Type B pancreatic cell (in vitro differentiated cells): ENCODE measurements at regions not wholly inside any gene's neighbourhood (a gene's known extent, or its start where the extent isn't known, plus 50 kb on each side); places are given as distances from the start of the nearest gene placed in this dataset.

Experiments
- DNase-seq: peaks from one replicate; pipeline ENCODE4 v3.0.0; 2021; ENCODE audit warnings: mixed read lengths; ENCODE audit not compliant: unreplicated experiment; ENCODE audit errors: extremely low spot score
- H3K27ac Mint-ChIP-seq: 2 replicates; pipeline ENCODE4 v1.8.0; 2021; ENCODE audit warnings: mild to moderate bottlenecking, mixed read lengths
- H3K27me3 Mint-ChIP-seq: 2 replicates; pipeline ENCODE4 v1.8.0; 2021; ENCODE audit warnings: mixed read lengths
- H3K36me3 Mint-ChIP-seq: 2 replicates; pipeline ENCODE4 v1.8.0; 2021; ENCODE audit warnings: mixed read lengths
- H3K4me1 Mint-ChIP-seq: one replicate; pipeline ENCODE4 v1.8.0; 2021; ENCODE audit warnings: mixed read lengths; ENCODE audit not compliant: unreplicated experiment
- H3K4me3 Mint-ChIP-seq: 2 replicates; pipeline ENCODE4 v1.8.0; 2021; ENCODE audit warnings: mild to moderate bottlenecking, mixed read lengths
- H3K9me3 Mint-ChIP-seq: 2 replicates; pipeline ENCODE4 v1.8.0; 2021; ENCODE audit warnings: mixed read lengths
- TF ChIP-seq, protein P1 (sequence below): fragments of 200-600 bp; sonication (generic); conservative IDR thresholded peaks from 2 replicates; pipeline ENCODE4 v1.5.0; 2021; ENCODE audit warnings: antibody characterized with exemption, mild to moderate bottlenecking

DNA sequence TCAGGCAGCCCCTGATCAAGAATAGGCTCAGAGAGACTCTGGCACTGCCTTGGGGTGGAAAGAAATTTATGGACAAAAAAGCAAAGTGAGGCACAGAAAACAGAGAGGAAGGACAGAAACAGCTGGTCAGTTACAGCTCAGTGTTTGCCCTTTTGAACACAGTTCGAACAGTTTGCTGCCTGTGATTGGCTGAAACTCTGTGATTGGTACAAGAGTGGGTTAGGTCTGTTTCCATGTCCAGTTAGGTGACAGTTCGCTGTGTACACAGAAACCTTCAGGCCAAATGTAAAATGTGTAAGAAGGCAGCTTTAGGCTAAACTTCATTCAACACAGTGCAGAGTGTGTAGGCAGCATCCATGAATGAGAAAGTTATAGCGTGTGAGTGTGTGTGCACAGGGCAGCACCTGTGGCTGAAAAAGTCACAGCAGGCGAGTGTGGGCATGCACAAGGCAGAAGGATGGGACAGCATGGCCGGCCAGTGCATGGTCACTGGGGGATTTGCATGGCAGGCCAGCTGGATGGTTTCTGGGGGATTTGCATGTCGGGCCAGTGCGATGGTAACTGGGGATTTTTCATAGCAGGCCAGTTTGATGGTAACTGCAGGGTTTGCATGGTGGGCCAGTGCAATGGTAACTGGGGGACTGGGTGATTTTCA lies 75.4 kb upstream of the FRMD1 start:
- no peaks in the 10 kb centered on the region for H3K9me3 Mint-ChIP-seq
- peak overlapping the region; percentile 3 for H3K27ac Mint-ChIP-seq
- H3K36me3 Mint-ChIP-seq = no peaks in the 10 kb centered on the region
- peaks cover 68% of the 10 kb centered on the region for H3K4me1 Mint-ChIP-seq
- H3K27me3 Mint-ChIP-seq = no peaks in the 10 kb centered on the region
- H3K4me3 Mint-ChIP-seq = peak overlapping the region; percentile 15
- TF ChIP-seq, protein P1, sequence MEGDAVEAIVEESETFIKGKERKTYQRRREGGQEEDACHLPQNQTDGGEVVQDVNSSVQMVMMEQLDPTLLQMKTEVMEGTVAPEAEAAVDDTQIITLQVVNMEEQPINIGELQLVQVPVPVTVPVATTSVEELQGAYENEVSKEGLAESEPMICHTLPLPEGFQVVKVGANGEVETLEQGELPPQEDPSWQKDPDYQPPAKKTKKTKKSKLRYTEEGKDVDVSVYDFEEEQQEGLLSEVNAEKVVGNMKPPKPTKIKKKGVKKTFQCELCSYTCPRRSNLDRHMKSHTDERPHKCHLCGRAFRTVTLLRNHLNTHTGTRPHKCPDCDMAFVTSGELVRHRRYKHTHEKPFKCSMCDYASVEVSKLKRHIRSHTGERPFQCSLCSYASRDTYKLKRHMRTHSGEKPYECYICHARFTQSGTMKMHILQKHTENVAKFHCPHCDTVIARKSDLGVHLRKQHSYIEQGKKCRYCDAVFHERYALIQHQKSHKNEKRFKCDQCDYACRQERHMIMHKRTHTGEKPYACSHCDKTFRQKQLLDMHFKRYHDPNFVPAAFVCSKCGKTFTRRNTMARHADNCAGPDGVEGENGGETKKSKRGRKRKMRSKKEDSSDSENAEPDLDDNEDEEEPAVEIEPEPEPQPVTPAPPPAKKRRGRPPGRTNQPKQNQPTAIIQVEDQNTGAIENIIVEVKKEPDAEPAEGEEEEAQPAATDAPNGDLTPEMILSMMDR = no peak
- DNase-seq = no peak

DNA sequence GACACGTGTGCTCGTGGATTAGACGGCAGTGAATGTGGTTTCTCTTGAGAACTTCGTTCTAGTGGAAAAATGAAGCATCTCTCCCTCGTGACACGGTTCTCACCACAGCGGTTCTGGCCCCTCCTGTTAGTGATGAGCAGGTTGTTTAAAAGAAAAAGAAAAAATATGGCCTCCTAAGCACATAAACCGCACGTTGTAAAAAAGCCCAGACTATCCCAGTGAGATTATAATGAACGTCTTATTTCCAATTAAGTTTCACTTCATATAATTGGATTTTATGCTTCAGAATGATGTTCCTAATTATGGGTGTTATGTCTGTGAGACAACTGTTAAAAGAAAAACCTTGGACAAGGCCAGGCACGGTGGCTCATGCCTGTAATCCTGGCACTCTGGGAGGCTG lies 74.5 kb upstream of the FRMD1 start:
- no peaks in the 10 kb centered on the region for H3K9me3 Mint-ChIP-seq
- TF ChIP-seq, protein P1 = no peak
- H3K4me1 Mint-ChIP-seq = peaks cover 64% of the 10 kb centered on the region
- DNase-seq = no peak
- no peak overlapping the region for H3K27ac Mint-ChIP-seq
- H3K27me3 Mint-ChIP-seq = no peaks in the 10 kb centered on the region
- H3K36me3 Mint-ChIP-seq = no peaks in the 10 kb centered on the region
- H3K4me3 Mint-ChIP-seq = no peak overlapping the region

DNA sequence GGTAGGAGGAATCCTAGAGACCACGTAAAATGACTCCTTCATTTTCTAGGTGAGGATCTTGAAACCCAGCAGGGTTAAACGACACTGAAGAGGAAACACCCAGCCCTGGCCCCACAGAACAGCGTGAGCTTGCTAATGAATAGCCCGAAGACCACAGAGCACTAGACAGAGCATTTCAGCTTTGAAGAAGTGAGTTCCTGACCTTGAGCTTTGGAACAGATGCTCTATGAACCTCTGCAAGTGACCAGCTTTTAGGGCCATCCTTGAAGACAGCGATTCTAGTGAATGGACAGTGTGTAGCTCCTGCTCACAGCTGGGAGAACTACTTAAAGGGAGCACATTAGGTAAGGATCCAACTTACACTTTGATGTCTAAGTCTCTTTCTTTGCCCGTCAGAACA lies 74.0 kb upstream of the FRMD1 start:
- DNase-seq = no peak
- Mint-ChIP-seq H3K4me3 (peak overlapping the region; percentile 41), H3K9me3 (no peaks in the 10 kb centered on the region), H3K27ac (peak overlapping the region; percentile 21), H3K36me3 (no peaks in the 10 kb centered on the region), H3K4me1 (peaks cover 61% of the 10 kb centered on the region), H3K27me3 (no peaks in the 10 kb centered on the region)
- TF ChIP-seq, protein P1 = no peak

DNA sequence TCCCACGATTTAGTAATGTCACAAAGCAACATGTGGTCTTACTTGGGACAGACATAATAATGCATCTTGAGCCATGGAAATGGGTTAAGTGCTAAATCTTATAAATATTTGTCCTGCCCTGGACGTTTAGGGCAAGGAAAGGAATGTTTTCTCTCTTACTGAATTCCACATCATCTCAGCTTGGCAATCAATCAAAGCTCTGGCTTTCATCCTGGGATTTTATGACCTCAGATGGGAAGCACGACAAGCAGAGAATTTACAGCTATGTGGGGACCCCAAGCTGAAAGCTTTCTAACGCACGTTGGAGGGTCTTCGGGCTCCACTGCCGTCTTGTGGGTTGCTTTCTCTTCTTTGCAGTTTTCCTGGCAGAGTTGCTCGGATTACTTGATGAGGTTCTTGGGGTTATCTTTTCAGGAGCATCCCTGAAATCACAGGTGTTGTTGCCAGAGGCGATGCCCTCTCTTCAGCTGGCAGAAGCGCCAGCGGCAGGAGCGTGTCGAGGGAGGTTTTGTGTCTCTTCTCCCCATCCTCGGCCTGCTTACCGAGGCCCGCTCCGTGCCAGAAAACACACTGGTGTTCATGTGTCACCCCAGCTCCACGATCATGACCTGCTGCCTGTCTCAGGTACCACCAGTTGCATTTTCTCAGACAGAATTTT lies 73.4 kb upstream of the FRMD1 start:
- peak overlapping the region; percentile 41 for H3K4me3 Mint-ChIP-seq
- H3K27me3 Mint-ChIP-seq = no peaks in the 10 kb centered on the region
- H3K9me3 Mint-ChIP-seq = no peaks in the 10 kb centered on the region
- peaks cover 61% of the 10 kb centered on the region for H3K4me1 Mint-ChIP-seq
- H3K36me3 Mint-ChIP-seq = no peaks in the 10 kb centered on the region
- H3K27ac Mint-ChIP-seq = peak overlapping the region; percentile 21
- no peak for DNase-seq
- TF ChIP-seq, protein P1 = no peak

DNA sequence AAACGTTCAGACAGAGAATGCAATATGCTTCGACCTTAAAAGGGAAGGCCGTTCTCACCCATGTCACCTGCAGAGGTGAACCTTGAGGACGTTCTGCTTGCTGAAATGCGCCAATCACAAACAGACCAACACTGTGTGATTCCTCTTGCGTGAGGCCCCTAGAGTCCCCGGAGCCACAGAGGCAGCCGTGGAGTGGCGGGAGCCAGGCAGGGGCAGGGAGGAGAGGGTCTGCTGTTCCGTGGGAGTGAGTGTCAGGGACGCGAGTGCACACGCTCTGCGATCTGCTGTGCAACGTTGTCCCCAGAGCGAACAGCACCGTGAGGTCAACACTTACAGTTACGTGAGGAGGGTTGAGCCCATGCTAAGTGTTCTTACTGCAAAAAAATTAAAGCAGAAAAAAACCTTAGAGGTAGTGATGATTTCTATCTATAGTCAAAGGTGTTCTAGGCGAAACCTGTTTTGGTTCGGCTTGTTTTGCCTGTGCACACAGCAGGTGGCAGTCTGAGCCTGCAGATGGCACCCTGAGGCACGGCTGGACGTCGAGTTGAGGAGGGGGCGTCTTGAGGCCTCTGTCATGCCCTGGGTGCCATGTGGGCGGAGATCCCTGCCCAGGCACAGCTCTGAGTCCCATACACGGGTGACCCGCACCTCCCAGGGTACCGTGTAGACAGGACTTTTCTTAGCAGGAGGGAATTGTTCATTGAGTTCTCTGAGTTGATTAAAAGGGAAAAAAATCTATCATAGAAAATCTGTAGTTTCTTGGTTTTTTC lies 71.7 kb upstream of the FRMD1 start:
- no peaks in the 10 kb centered on the region for H3K27me3 Mint-ChIP-seq
- H3K4me3 Mint-ChIP-seq = no peak overlapping the region
- H3K4me1 Mint-ChIP-seq = peaks cover 50% of the 10 kb centered on the region
- no peaks in the 10 kb centered on the region for H3K9me3 Mint-ChIP-seq
- H3K27ac Mint-ChIP-seq = no peak overlapping the region
- no peaks in the 10 kb centered on the region for H3K36me3 Mint-ChIP-seq
- DNase-seq = peak; percentile 32
- TF ChIP-seq, protein P1 = peak; percentile 72
